ENCODE measurements at regions not wholly inside any gene's neighbourhood (a gene's known extent, or its start where the extent isn't known, plus 50 kb on each side); places are given as distances from the start of the nearest gene placed in this dataset.

DNA sequence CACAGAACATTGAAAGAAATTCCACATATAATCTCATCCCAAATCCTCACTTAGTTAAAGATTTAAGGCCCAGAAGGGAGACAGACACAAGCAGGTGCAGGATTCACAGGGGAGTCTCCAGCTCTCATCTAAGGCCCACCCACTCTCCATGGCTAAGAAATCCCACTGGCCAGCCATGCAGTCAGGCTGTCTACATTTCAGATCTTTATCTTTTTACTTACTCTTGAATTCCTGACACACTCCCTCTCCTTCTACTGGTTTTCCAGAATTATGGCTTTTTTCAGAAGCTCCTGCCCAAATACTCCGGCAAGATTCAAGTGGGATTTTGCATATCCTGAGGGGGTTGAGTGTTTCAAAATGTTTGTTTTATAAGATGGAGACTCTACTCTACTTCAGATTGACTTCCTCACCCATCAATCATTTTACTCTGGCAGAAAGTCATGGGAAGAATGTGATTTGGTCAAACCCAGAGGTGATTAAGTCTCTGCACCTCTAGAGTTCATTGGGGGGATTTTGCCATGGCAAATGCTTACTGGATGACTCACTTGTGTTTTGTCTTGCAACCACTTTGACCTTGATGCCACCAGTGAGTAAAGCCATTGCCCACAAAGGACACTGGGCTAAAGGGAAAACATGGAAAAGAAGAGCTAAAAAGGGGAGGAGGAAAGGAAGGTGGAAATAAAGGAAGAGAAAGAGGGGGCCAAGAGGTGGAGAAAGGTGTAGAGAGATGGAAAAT lies 688.8 kb upstream of the SALL1 start (continued):
- TF ChIP-seq, protein P1, sequence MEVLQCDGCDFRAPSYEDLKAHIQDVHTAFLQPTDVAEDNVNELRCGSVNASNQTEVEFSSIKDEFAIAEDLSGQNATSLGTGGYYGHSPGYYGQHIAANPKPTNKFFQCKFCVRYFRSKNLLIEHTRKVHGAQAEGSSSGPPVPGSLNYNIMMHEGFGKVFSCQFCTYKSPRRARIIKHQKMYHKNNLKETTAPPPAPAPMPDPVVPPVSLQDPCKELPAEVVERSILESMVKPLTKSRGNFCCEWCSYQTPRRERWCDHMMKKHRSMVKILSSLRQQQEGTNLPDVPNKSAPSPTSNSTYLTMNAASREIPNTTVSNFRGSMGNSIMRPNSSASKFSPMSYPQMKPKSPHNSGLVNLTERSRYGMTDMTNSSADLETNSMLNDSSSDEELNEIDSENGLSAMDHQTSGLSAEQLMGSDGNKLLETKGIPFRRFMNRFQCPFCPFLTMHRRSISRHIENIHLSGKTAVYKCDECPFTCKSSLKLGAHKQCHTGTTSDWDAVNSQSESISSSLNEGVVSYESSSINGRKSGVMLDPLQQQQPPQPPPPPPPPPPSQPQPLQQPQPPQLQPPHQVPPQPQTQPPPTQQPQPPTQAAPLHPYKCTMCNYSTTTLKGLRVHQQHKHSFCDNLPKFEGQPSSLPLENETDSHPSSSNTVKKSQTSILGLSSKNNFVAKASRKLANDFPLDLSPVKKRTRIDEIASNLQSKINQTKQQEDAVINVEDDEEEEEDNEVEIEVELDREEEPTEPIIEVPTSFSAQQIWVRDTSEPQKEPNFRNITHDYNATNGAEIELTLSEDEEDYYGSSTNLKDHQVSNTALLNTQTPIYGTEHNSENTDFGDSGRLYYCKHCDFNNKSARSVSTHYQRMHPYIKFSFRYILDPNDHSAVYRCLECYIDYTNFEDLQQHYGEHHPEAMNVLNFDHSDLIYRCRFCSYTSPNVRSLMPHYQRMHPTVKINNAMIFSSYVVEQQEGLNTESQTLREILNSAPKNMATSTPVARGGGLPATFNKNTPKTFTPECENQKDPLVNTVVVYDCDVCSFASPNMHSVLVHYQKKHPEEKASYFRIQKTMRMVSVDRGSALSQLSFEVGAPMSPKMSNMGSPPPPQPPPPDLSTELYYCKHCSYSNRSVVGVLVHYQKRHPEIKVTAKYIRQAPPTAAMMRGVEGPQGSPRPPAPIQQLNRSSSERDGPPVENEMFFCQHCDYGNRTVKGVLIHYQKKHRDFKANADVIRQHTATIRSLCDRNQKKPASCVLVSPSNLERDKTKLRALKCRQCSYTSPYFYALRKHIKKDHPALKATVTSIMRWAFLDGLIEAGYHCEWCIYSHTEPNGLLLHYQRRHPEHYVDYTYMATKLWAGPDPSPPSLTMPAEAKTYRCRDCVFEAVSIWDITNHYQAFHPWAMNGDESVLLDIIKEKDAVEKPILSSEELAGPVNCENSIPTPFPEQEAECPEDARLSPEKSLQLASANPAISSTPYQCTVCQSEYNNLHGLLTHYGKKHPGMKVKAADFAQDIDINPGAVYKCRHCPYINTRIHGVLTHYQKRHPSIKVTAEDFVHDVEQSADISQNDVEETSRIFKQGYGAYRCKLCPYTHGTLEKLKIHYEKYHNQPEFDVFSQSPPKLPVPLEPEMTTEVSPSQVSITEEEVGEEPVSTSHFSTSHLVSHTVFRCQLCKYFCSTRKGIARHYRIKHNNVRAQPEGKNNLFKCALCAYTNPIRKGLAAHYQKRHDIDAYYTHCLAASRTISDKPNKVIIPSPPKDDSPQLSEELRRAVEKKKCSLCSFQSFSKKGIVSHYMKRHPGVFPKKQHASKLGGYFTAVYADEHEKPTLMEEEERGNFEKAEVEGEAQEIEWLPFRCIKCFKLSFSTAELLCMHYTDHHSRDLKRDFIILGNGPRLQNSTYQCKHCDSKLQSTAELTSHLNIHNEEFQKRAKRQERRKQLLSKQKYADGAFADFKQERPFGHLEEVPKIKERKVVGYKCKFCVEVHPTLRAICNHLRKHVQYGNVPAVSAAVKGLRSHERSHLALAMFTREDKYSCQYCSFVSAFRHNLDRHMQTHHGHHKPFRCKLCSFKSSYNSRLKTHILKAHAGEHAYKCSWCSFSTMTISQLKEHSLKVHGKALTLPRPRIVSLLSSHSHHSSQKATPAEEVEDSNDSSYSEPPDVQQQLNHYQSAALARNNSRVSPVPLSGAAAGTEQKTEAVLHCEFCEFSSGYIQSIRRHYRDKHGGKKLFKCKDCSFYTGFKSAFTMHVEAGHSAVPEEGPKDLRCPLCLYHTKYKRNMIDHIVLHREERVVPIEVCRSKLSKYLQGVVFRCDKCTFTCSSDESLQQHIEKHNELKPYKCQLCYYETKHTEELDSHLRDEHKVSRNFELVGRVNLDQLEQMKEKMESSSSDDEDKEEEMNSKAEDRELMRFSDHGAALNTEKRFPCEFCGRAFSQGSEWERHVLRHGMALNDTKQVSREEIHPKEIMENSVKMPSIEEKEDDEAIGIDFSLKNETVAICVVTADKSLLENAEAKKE (CRISPR knock-in tag; IDR thresholded peaks at IDR 0.05), result no peak

DNA sequence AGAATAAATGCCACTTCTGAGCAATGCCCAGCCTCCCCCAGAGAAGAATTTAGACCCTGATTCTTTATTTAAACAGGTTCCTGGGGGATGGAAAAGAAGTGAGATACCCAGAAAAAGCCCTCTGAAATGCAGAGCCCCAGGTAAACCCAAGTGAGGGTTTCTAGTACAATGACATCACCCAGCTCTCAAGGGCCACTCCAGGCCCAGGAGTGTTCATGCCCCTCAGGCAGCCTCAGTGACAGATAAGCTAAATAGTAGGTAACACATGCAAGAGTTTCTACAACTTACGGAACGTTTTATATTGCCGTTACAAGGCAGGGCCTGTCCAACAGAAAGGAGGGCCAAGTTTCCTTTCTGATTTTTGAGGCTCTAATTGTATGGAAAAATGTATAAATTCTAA lies 683.7 kb upstream of the SALL1 start:
- H3K4me2 ChIP-seq, result no peak overlapping the region
- TF ChIP-seq POLR2AphosphoS5 (IDR thresholded peaks at IDR 0.05; ENCODE audit: low read depth) (no peak), JUNB (IDR thresholded peaks at IDR 0.05; ENCODE audit: unreplicated experiment) (no peak), CREB1 (CRISPR knock-in tag; IDR thresholded peaks at IDR 0.05; ENCODE audit: low read depth) (no peak)
- TF ChIP-seq, protein P2, sequence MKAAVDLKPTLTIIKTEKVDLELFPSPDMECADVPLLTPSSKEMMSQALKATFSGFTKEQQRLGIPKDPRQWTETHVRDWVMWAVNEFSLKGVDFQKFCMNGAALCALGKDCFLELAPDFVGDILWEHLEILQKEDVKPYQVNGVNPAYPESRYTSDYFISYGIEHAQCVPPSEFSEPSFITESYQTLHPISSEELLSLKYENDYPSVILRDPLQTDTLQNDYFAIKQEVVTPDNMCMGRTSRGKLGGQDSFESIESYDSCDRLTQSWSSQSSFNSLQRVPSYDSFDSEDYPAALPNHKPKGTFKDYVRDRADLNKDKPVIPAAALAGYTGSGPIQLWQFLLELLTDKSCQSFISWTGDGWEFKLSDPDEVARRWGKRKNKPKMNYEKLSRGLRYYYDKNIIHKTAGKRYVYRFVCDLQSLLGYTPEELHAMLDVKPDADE (IDR thresholded peaks at IDR 0.05), result no peak
- TF ChIP-seq, protein P3, sequence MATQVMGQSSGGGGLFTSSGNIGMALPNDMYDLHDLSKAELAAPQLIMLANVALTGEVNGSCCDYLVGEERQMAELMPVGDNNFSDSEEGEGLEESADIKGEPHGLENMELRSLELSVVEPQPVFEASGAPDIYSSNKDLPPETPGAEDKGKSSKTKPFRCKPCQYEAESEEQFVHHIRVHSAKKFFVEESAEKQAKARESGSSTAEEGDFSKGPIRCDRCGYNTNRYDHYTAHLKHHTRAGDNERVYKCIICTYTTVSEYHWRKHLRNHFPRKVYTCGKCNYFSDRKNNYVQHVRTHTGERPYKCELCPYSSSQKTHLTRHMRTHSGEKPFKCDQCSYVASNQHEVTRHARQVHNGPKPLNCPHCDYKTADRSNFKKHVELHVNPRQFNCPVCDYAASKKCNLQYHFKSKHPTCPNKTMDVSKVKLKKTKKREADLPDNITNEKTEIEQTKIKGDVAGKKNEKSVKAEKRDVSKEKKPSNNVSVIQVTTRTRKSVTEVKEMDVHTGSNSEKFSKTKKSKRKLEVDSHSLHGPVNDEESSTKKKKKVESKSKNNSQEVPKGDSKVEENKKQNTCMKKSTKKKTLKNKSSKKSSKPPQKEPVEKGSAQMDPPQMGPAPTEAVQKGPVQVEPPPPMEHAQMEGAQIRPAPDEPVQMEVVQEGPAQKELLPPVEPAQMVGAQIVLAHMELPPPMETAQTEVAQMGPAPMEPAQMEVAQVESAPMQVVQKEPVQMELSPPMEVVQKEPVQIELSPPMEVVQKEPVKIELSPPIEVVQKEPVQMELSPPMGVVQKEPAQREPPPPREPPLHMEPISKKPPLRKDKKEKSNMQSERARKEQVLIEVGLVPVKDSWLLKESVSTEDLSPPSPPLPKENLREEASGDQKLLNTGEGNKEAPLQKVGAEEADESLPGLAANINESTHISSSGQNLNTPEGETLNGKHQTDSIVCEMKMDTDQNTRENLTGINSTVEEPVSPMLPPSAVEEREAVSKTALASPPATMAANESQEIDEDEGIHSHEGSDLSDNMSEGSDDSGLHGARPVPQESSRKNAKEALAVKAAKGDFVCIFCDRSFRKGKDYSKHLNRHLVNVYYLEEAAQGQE (IDR thresholded peaks at IDR 0.05; ENCODE audit: unreplicated experiment), result no peak

More for the DNA sequence above, 683.7 kb upstream of the SALL1 start:
- peaks cover 2% of the 10 kb centered on the region for H3K27me3 Mint-ChIP-seq (ENCODE audit: insufficient read depth, low read depth, poor library complexity)
- Histone ChIP-seq H3K27me3 (ENCODE audit: insufficient read depth) (no peaks in the 10 kb centered on the region), H2AFZ (no peak overlapping the region), H3K27ac (ENCODE audit: low read depth) (no peak overlapping the region), H4K20me1 (replicated peaks; ENCODE audit: insufficient read depth) (no peaks in the 10 kb centered on the region), H3K4me3 (no peak overlapping the region), H3K9me2 (ENCODE audit: insufficient read depth) (peaks cover 3% of the 10 kb centered on the region; the same call in 1 of the 2 replicates), H3K4me1 (ENCODE audit: insufficient read depth) (peaks cover 11% of the 10 kb centered on the region; the same call in 1 of the 2 replicates), H3F3A (replicated peaks; ENCODE audit: low read depth) (no peaks in the 10 kb centered on the region), H3K79me2 (replicated peaks; ENCODE audit: insufficient read depth) (no peaks in the 10 kb centered on the region), H3K36me3 (ENCODE audit: insufficient read depth) (no peaks in the 10 kb centered on the region)
- no peak overlapping the region for H3K27ac Mint-ChIP-seq
- H3K36me3 Mint-ChIP-seq (ENCODE audit: low read depth), result no peaks in the 10 kb centered on the region; the same call in 2 of the 3 replicates
- H3K4me3 Mint-ChIP-seq, result no peak overlapping the region
- no peaks in the 10 kb centered on the region; the same call in 2 of the 3 replicates for H3K9me3 Mint-ChIP-seq
- DNase-seq (ENCODE audit: low spot score), result no peak
- no peak for ATAC-seq
- peaks cover 12% of the 10 kb centered on the region for H3K4me1 Mint-ChIP-seq
